Aorta (tissue), 5 donors: ENCODE measurements at regions not wholly inside any gene's neighbourhood (a gene's known extent, or its start where the extent isn't known, plus 50 kb on each side); places are given as distances from the start of the nearest gene placed in this dataset.
"Not testable (repeated sequence)": the region's sequence is repeated elsewhere in the genome, so short reads cannot be mapped to it uniquely, and the experiment has no call there.

ENCODE experiments used
- ATAC-seq: fragments of 200-7000 bp; cut with Tn5 transposase; one replicate; pipeline ENCODE4 v1.9.1; 2022; ENCODE audit warnings: moderate library complexity; ENCODE audit not compliant: low FRiP score
- DNase-seq, 2 donors: peaks; one replicate each; pipeline ENCODE4 v3.0.0-alpha.2; 2020
- H3K27ac ChIP-seq, 2 donors: one replicate each; pipeline ENCODE4 v1.5.1; 2013; ENCODE audit warnings: low read length in 2 of 2, mild to moderate bottlenecking in 2 of 2, moderate library complexity in 2 of 2, control low read depth in 1 of 2, inconsistent platforms in 1 of 2, low read depth in 1 of 2
- H3K27me3 ChIP-seq, 2 donors: one replicate each; pipeline ENCODE4 v1.6.1; 2013; ENCODE audit warnings: control low read depth in 1 of 2, low read length in 1 of 2, mild to moderate bottlenecking in 1 of 2, moderate library complexity in 1 of 2; ENCODE audit not compliant: insufficient read depth in 2 of 2, control insufficient read depth in 1 of 2
- H3K36me3 ChIP-seq, 2 donors: one replicate each; pipeline ENCODE4 v1.6.1; 2013; ENCODE audit warnings: control low read depth in 1 of 2, low read length in 1 of 2, mild to moderate bottlenecking in 1 of 2; ENCODE audit not compliant: insufficient read depth in 2 of 2, control insufficient read depth in 1 of 2
- H3K4me1 ChIP-seq, 2 donors: one replicate each; pipeline ENCODE4 v1.6.1; 2013; ENCODE audit warnings: low read length in 2 of 2, control low read depth in 1 of 2, mild to moderate bottlenecking in 1 of 2, moderate library complexity in 1 of 2; ENCODE audit not compliant: insufficient read depth in 2 of 2, control insufficient read depth in 1 of 2
- H3K4me3 ChIP-seq, 2 donors: one replicate each; pipeline ENCODE4 v1.5.1; 2013; ENCODE audit warnings: low read length in 2 of 2, control low read depth in 1 of 2, mild to moderate bottlenecking in 1 of 2
- H3K9me3 ChIP-seq: one replicate; pipeline ENCODE4 v1.6.1; 2013; ENCODE audit warnings: mild to moderate bottlenecking, low read length; ENCODE audit not compliant: control insufficient read depth
- WGBS, 2 donors: extraction: QIAGEN DNeasy Blood & Tissue Kit; methylation state at CpG; one replicate each; pipeline ENCODE4 v1.1.7; 2013; 5-methylcytosine and 5-hydroxymethylcytosine counted together
- intact Hi-C, 2 donors: fragments of 100-400 bp; cut with DNase I; formaldehyde crosslinking; loops; one replicate each; pipeline versions ENCODE4 v1.14.2 to v1.15.0; 2022
- donor health status: healthy with polysubstance abuse.
- donor health status: Bipolar disorder and iron deficiency.
- donor health status: DM: no; HTN: no; CAD: no.
- donor health status: DM: no; HTN: no; CAD: no.
- donor health status: DM: yes; HTN: yes; CAD: no.

- Histone ChIP-seq H3K4me3 (no peak overlapping the region), H3K9me3 (no peaks in the 10 kb centered on the region), H3K27me3 (no peaks in the 10 kb centered on the region), H3K27ac (peak overlapping the region; percentile 57 to 82), H3K4me1 (peaks cover 0 to 5% of the 10 kb centered on the region in 2 donors), H3K36me3 (no peaks in the 10 kb centered on the region)
- ATAC-seq = peak; percentile 93
- intact Hi-C loops = no loop called here
- DNase-seq = no peak
- 24 to 25% methylated on average over 2 of the region's 2 CpGs for WGBS, 2 donors
These were observed 62.7 kb upstream of the OSMR start for GRCh38 chr5:38783011-38783561.

GRCh38 chr5:38789134-38789533 lies 56.7 kb upstream of the OSMR start:
- no peak overlapping the region for H3K4me3 ChIP-seq
- intact Hi-C loops = no loop called here
- peaks cover 0 to 4% of the 10 kb centered on the region in 2 donors for H3K4me1 ChIP-seq
- peaks cover 0 to 2% of the 10 kb centered on the region in 2 donors for H3K27me3 ChIP-seq
- H3K27ac ChIP-seq = no peak overlapping the region
- ATAC-seq (no peak), DNase-seq (no peak)
- 97 to 98% methylated on average over 2 of the region's 2 CpGs for WGBS, 2 donors
- H3K9me3 ChIP-seq = no peaks in the 10 kb centered on the region
- H3K36me3 ChIP-seq = no peaks in the 10 kb centered on the region

GRCh38 chr5:38789777-38790176 lies 56.0 kb upstream of the OSMR start:
- Histone ChIP-seq H3K27ac (no peak overlapping the region), H3K4me3 (no peak overlapping the region), H3K4me1 (no peaks in the 10 kb centered on the region), H3K36me3 (no peaks in the 10 kb centered on the region), H3K27me3 (peaks cover 0 to 2% of the 10 kb centered on the region in 2 donors), H3K9me3 (no peaks in the 10 kb centered on the region)
- intact Hi-C loops = no loop called here
- DNase-seq (no peak), ATAC-seq (no peak)
- WGBS, 2 donors = 96 to 98% methylated on average over 2 of the region's 2 CpGs

- Histone ChIP-seq H3K36me3 (no peaks in the 10 kb centered on the region), H3K4me1 (no peaks in the 10 kb centered on the region), H3K4me3 (no peak overlapping the region), H3K9me3 (no peaks in the 10 kb centered on the region), H3K27ac (no peak overlapping the region), H3K27me3 (peaks cover 0 to 2% of the 10 kb centered on the region in 2 donors)
- WGBS, 2 donors = 92 to 95% methylated on average over 1 of the region's 1 CpG
- DNase-seq (no peak), ATAC-seq (no peak)
- intact Hi-C loops = no loop called here
These were observed 55.5 kb upstream of the OSMR start for GRCh38 chr5:38790268-38790667.

- H3K9me3 ChIP-seq = no peaks in the 10 kb centered on the region
- H3K27ac ChIP-seq = no peak overlapping the region
- no peaks in the 10 kb centered on the region for H3K36me3 ChIP-seq
- H3K4me3 ChIP-seq = no peak overlapping the region
- DNase-seq (no peak), ATAC-seq (no peak)
- H3K27me3 ChIP-seq = peaks cover 0 to 2% of the 10 kb centered on the region in 2 donors
- 76 to 80% methylated on average over 2 of the region's 2 CpGs for WGBS, 2 donors
- intact Hi-C loops = no loop called here
- no peaks in the 10 kb centered on the region for H3K4me1 ChIP-seq
These were observed 54.9 kb upstream of the OSMR start for GRCh38 chr5:38790891-38791290.

GRCh38 chr5:38793099-38793498 lies 52.7 kb upstream of the OSMR start:
- intact Hi-C loops = no loop called here
- 93% methylated on average over 3 of the region's 3 CpGs for WGBS, 2 donors
- no peak for ATAC-seq
- Histone ChIP-seq H3K4me1 (no peaks in the 10 kb centered on the region), H3K27ac (no peak overlapping the region), H3K9me3 (no peaks in the 10 kb centered on the region), H3K36me3 (no peaks in the 10 kb centered on the region), H3K4me3 (no peak overlapping the region), H3K27me3 (peaks cover 0 to 2% of the 10 kb centered on the region in 2 donors)
- DNase-seq = no peak

- H3K9me3 ChIP-seq, H3K4me1 ChIP-seq, intact Hi-C loops, H3K27me3 ChIP-seq, H3K36me3 ChIP-seq, H3K4me3 ChIP-seq, H3K27ac ChIP-seq, ATAC-seq, DNase-seq: not testable (repeated sequence)
- 82 to 83% methylated on average over 7 of the region's 7 CpGs for WGBS, 2 donors
These were observed 51.8 kb upstream of the OSMR start for GRCh38 chr5:38794037-38794436.

- H3K27ac ChIP-seq = no peak overlapping the region
- H3K36me3 ChIP-seq = no peaks in the 10 kb centered on the region
- no peaks in the 10 kb centered on the region for H3K9me3 ChIP-seq
- no peaks in the 10 kb centered on the region for H3K4me1 ChIP-seq
- H3K4me3 ChIP-seq = no peak overlapping the region
- WGBS, 2 donors = 89 to 95% methylated on average over 5 of the region's 5 CpGs
- intact Hi-C loops = no loop called here
- H3K27me3 ChIP-seq = peaks cover 0 to 2% of the 10 kb centered on the region in 2 donors
- ATAC-seq (no peak), DNase-seq (no peak)
These were observed 50.8 kb upstream of the OSMR start for GRCh38 chr5:38794986-38795385.

- H3K27me3 ChIP-seq = peaks cover 0 to 2% of the 10 kb centered on the region in 2 donors
- ATAC-seq (peak; percentile 34), DNase-seq (no peak)
- no peak overlapping the region for H3K4me3 ChIP-seq
- intact Hi-C loops = no loop called here
- H3K9me3 ChIP-seq = no peaks in the 10 kb centered on the region
- 71 to 83% methylated on average over 6 of the region's 6 CpGs for WGBS, 2 donors
- no peaks in the 10 kb centered on the region for H3K4me1 ChIP-seq
- no peaks in the 10 kb centered on the region for H3K36me3 ChIP-seq
- no peak overlapping the region for H3K27ac ChIP-seq
These were observed 49.6 kb upstream of the OSMR start for GRCh38 chr5:38795986-38796741.
